NB4 (cell line): ENCODE measurements at regions not wholly inside any gene's neighbourhood (a gene's known extent, or its start where the extent isn't known, plus 50 kb on each side); places are given as distances from the start of the nearest gene placed in this dataset.

ENCODE experiments used
- DNase-seq: peaks from one replicate; pipeline ENCODE4 v3.0.0; 2010; ENCODE audit warnings: low read depth
- H3K4me3 ChIP-seq: one replicate; pipeline ENCODE4 v1.5.1; 2011; ENCODE audit warnings: mild to moderate bottlenecking, low read depth, low read length, moderate library complexity
- MYC ChIP-seq: IDR thresholded peaks from 2 replicates; pipeline ENCODE4 v1.6.1; 2011; ENCODE audit warnings: low read depth, low read length
- POLR2A ChIP-seq: IDR thresholded peaks from 2 replicates; pipeline ENCODE4 v1.6.1; 2011; ENCODE audit warnings: mild to moderate bottlenecking; ENCODE audit not compliant: insufficient read length; ENCODE audit errors: extremely low read depth
- TF ChIP-seq, protein P1 (sequence below): IDR thresholded peaks from 2 replicates; pipeline ENCODE4 v1.6.1; 2011; ENCODE audit warnings: low read depth, low read length
- TF ChIP-seq, protein P2 (sequence below): IDR thresholded peaks from one replicate; pipeline ENCODE4 v1.5.1; 2012; ENCODE audit warnings: low read depth, low read length

DNA sequence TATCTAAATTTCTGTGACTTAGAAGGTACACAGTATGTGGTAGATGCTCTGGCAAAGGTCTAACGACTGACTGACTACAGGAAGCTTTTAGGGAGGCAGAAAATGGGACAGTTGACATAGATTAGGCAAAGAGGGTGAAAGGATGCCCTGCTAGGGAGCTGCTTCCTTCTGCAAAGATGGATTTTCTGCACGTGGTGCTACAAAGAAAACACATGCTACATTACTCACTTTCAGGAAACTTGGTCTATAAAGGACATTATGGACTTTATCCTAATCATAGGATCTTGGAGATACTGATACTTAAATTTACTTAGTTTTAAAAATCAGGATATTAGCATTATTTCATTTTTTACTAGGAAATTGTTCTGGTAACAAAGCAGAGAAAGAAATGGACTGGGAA is 405.8 kb upstream of the ADAMTS16 start:
- no peak for TF ChIP-seq POLR2A
- no peak for TF ChIP-seq MYC
- TF ChIP-seq, protein P1, sequence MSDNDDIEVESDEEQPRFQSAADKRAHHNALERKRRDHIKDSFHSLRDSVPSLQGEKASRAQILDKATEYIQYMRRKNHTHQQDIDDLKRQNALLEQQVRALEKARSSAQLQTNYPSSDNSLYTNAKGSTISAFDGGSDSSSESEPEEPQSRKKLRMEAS, result no peak
- TF ChIP-seq, protein P2, sequence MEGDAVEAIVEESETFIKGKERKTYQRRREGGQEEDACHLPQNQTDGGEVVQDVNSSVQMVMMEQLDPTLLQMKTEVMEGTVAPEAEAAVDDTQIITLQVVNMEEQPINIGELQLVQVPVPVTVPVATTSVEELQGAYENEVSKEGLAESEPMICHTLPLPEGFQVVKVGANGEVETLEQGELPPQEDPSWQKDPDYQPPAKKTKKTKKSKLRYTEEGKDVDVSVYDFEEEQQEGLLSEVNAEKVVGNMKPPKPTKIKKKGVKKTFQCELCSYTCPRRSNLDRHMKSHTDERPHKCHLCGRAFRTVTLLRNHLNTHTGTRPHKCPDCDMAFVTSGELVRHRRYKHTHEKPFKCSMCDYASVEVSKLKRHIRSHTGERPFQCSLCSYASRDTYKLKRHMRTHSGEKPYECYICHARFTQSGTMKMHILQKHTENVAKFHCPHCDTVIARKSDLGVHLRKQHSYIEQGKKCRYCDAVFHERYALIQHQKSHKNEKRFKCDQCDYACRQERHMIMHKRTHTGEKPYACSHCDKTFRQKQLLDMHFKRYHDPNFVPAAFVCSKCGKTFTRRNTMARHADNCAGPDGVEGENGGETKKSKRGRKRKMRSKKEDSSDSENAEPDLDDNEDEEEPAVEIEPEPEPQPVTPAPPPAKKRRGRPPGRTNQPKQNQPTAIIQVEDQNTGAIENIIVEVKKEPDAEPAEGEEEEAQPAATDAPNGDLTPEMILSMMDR, result no peak
- no peak overlapping the region for H3K4me3 ChIP-seq
- no peak for DNase-seq

DNA sequence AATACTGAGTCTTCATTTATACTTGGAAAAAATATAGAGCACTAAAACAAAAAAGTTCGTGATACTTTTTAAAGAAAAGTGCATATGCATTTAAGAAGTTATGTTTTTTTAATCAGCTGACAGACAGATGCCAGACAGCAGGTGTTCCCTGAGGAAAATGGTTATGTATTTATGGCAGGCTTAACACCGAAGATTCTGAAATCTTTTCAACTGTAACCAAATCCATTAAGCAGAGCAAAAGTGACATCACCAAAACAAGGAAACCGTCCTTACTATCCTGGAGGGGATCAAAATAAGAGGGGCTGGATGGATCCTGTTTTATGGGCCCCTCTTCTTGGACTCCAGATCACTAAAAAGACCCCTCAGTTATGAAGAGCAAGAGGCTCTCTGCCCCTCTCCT is 404.9 kb upstream of the ADAMTS16 start:
- no peak for TF ChIP-seq POLR2A
- TF ChIP-seq, protein P2, result no peak
- TF ChIP-seq, protein P1, result no peak
- DNase-seq, result no peak
- no peak overlapping the region for H3K4me3 ChIP-seq

DNA sequence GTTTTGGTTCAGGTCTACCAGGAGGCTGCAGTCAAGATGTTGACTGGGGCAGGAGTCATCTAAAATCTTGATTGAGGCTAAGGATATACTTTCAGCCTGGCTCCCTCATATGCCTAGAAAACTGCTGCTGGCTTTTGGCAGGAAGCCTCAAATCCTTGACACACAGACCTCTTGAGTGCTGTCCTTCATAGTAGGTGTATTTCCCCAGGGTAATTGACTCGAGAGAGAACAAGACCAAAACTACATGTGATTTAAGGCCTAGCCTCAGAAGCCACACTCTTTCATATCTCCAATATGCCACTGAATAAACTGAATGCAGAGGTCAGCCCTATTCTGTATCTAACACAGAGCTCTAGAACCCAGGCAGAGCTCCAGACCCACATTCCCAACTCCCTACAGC is 402.3 kb upstream of the ADAMTS16 start:
- no peak for TF ChIP-seq MYC
- TF ChIP-seq, protein P1, result no peak
- TF ChIP-seq POLR2A, result no peak
- TF ChIP-seq, protein P2, result no peak
- DNase-seq, result no peak
- no peak overlapping the region for H3K4me3 ChIP-seq

DNA sequence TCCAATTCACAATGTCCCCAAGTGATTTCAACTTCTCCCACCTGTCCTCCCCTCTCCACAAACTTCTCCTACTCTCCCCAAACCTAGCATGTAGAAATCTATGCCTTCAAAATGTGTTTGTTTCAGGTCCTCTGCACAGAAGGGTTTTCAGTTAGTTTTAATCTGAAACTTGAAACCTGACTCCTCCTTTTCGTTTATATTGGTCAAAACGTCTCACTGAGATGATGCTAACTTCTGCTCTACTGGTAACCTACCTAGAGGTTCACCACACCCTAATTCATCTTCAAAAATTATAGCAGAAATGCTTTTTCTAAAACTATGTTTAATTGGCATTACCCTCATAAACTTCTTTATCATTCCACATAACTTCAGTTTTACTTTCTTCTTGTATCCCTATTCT is 401.8 kb upstream of the ADAMTS16 start:
- no peak overlapping the region for H3K4me3 ChIP-seq
- TF ChIP-seq, protein P2, result no peak
- TF ChIP-seq POLR2A (no peak), MYC (no peak)
- TF ChIP-seq, protein P1, result no peak
- no peak for DNase-seq

DNA sequence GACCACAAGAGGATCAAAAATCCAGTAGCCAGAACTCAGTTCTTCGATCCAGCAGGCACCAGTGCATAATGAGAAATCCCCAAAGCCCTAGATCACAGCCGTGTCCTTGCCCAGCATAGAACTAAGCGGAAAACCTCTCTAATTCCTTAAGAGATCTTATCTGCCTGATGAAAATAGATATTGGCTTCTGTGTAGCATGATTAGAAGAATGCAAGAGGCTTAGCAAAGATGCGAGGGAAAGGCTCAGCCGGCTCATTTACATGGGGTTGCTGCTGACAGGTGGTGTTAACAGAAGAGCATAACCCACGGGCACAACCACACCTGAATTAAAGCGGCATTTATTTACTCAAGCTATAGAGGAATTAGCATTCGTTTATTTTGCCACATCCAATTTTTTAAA is 400.0 kb upstream of the ADAMTS16 start:
- no peak for DNase-seq
- TF ChIP-seq, protein P1, result no peak
- no peak for TF ChIP-seq MYC
- no peak for TF ChIP-seq POLR2A
- TF ChIP-seq, protein P2, result no peak
- H3K4me3 ChIP-seq, result no peak overlapping the region

DNA sequence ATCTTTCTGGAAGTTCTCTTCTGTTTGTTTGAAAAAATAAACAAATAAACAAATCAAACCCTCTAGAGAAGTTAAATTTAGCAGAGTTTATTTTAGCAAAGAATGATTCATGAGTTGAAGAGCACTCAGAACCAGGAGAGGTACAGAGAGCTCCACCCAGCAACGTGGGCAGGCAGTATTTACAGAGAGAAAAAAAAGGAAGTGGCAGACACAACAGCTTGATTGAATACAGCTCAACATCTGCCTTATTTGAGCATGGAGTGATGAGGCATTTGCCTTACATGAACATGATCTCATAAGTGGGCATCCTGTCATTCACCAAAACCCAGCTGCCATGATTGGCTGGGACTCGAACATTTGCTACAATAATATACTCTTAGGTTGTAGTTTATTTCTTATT is 381.6 kb upstream of the ADAMTS16 start:
- DNase-seq, result peak; percentile 5
- no peak overlapping the region for H3K4me3 ChIP-seq
- TF ChIP-seq MYC, result peak; percentile 16; the same call in 1 of the 2 replicates
- no peak for TF ChIP-seq POLR2A
